ENCODE measurements at regions not wholly inside any gene's neighbourhood (a gene's known extent, or its start where the extent isn't known, plus 50 kb on each side); places are given as distances from the start of the nearest gene placed in this dataset.
"Not testable (repeated sequence)": the region's sequence is repeated elsewhere in the genome, so short reads cannot be mapped to it uniquely, and the experiment has no call there.

- no peak overlapping the region for H3K4me3 ChIP-seq (ENCODE audit: low read length)
- no peaks in the 10 kb centered on the region for H3K9me2 ChIP-seq (ENCODE audit: insufficient read depth, low read length)
- no peaks in the 10 kb centered on the region for H3F3A ChIP-seq (ENCODE audit: insufficient read depth, low read length, poor library complexity, severe bottlenecking)
- no peaks in the 10 kb centered on the region for H3K9me3 ChIP-seq (ENCODE audit: low read length)
- H3K9ac ChIP-seq (ENCODE audit: low read length) = no peak overlapping the region
- H3K79me2 ChIP-seq (replicated peaks; ENCODE audit: insufficient read depth, low read length) = no peaks in the 10 kb centered on the region
- no peaks in the 10 kb centered on the region for H3K27me3 ChIP-seq (ENCODE audit: insufficient read depth, low read depth, low read length)
- no peaks in the 10 kb centered on the region for H4K20me1 ChIP-seq (ENCODE audit: insufficient read depth)
- no peak for TF ChIP-seq EZH2 (IDR thresholded peaks at IDR 0.05; ENCODE audit: borderline replicate concordance, insufficient read depth, low read length, poor library complexity, severe bottlenecking)
- no peak for TF ChIP-seq EP300 (conservative IDR thresholded peaks at IDR 0.05; ENCODE audit: poor library complexity, severe bottlenecking)
- no peak for TF ChIP-seq POLR2AphosphoS5 (IDR thresholded peaks at IDR 0.05)
- TF ChIP-seq CTCF (IDR thresholded peaks at IDR 0.05; ENCODE audit: poor library complexity, severe bottlenecking) = no peak
- TF ChIP-seq REST (IDR thresholded peaks at IDR 0.05; ENCODE audit: borderline replicate concordance) = no peak
- TF ChIP-seq MXI1 (conservative IDR thresholded peaks at IDR 0.05; ENCODE audit: poor library complexity, severe bottlenecking) = no peak
- no peak for TF ChIP-seq SMC3 (conservative IDR thresholded peaks at IDR 0.05; ENCODE audit: poor library complexity)
- TF ChIP-seq TAF1 (IDR thresholded peaks at IDR 0.05; ENCODE audit: low read depth) = no peak
- TF ChIP-seq RAD21 (conservative IDR thresholded peaks at IDR 0.05) = no peak
- no peaks in the 10 kb centered on the region for H3K36me3 ChIP-seq (ENCODE audit: insufficient read depth, low read length)
- H3K27ac ChIP-seq (ENCODE audit: low read length) = no peak overlapping the region
- H3K4me2 ChIP-seq (ENCODE audit: low read length) = no peak overlapping the region
- H2AFZ ChIP-seq (ENCODE audit: low read depth, low read length) = no peak overlapping the region
Measured at GRCh38 chr1:143735764-143736461, 235.9 kb downstream of the FAM72C start.

DNA sequence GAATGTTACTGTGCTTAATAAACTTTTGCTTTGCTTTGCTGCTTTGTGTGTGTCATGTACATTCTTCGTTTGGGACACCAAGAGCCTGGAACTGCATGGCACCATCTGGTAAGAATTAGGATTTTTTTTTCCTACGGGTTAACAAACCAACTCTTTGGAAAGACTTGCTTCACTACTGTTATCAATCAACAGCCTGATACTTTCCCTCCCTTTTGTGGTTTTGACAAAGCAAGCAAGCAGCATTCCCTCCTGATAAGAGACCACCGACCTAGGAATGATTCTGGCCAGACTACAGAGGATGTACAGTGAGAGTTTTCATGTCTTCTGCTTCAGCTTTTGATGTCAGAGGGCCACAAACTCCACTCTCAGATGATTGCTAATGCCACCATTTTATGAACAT lies 237.5 kb downstream of the FAM72C start:
- H3K9ac ChIP-seq (ENCODE audit: low read length); H3K4me3 ChIP-seq (ENCODE audit: low read length); H3K36me3 ChIP-seq (ENCODE audit: insufficient read depth, low read length); H2AFZ ChIP-seq (ENCODE audit: low read depth, low read length); H4K20me1 ChIP-seq (ENCODE audit: insufficient read depth); H3K9me3 ChIP-seq (ENCODE audit: low read length); H3K4me2 ChIP-seq (ENCODE audit: low read length); H3K27ac ChIP-seq (ENCODE audit: low read length); H3F3A ChIP-seq (ENCODE audit: insufficient read depth, low read length, poor library complexity, severe bottlenecking); H3K27me3 ChIP-seq (ENCODE audit: insufficient read depth, low read depth, low read length); H3K9me2 ChIP-seq (ENCODE audit: insufficient read depth, low read length); H3K79me2 ChIP-seq (replicated peaks; ENCODE audit: insufficient read depth, low read length): not testable (repeated sequence)

GRCh38 chr1:143730890-143731289 lies 240.9 kb downstream of the FAM72C start:
- H3K79me2 ChIP-seq (replicated peaks; ENCODE audit: insufficient read depth, low read length); H3K9ac ChIP-seq (ENCODE audit: low read length); H4K20me1 ChIP-seq (ENCODE audit: insufficient read depth); H3K36me3 ChIP-seq (ENCODE audit: insufficient read depth, low read length); H3K27ac ChIP-seq (ENCODE audit: low read length); H3K27me3 ChIP-seq (ENCODE audit: insufficient read depth, low read depth, low read length); H3K9me2 ChIP-seq (ENCODE audit: insufficient read depth, low read length); H3K4me2 ChIP-seq (ENCODE audit: low read length); H2AFZ ChIP-seq (ENCODE audit: low read depth, low read length); H3K4me3 ChIP-seq (ENCODE audit: low read length); H3F3A ChIP-seq (ENCODE audit: insufficient read depth, low read length, poor library complexity, severe bottlenecking); H3K9me3 ChIP-seq (ENCODE audit: low read length): not testable (repeated sequence)

DNA sequence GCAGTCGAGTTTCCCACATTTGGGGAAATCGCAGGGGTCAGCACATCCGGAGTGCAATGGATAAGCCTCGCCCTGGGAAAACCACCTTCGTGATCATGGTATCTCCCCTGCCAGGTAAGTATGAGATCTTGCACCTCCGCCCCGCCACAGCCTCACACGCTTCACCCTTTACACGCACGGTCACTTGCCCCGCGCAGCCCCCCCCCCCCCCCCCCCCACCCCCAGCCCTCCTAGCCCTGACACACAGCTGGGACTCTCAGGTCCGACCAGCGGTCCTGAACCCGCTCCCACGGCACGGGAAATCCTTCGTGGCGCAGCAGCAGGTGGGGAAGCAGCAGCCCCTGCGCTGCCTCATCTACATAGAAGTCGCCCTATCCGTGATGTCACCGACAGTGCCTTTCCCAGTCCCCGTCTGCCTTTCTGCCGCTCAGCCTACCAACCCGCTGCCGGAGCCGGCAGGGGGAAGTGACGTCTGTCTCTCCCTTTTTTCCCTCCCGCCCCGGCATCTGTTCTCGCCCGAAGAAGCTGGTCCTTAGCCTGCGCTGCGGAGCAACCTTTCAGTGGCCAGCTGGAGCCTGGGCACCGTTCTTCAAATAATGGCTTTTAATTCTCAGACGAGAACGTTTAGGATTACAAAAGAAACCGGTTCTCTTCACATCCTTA lies 242.2 kb downstream of the FAM72C start:
- not testable (repeated sequence) for H4K20me1 ChIP-seq (ENCODE audit: insufficient read depth); H3K4me3 ChIP-seq (ENCODE audit: low read length); H3K4me2 ChIP-seq (ENCODE audit: low read length); H3K36me3 ChIP-seq (ENCODE audit: insufficient read depth, low read length); H3F3A ChIP-seq (ENCODE audit: insufficient read depth, low read length, poor library complexity, severe bottlenecking); H3K79me2 ChIP-seq (replicated peaks; ENCODE audit: insufficient read depth, low read length); H3K27me3 ChIP-seq (ENCODE audit: insufficient read depth, low read depth, low read length); H2AFZ ChIP-seq (ENCODE audit: low read depth, low read length); H3K9me3 ChIP-seq (ENCODE audit: low read length); H3K9me2 ChIP-seq (ENCODE audit: insufficient read depth, low read length); H3K9ac ChIP-seq (ENCODE audit: low read length); H3K27ac ChIP-seq (ENCODE audit: low read length)

GRCh38 chr1:143728802-143729448 lies 242.9 kb downstream of the FAM72C start:
- not testable (repeated sequence) for H3K9me2 ChIP-seq (ENCODE audit: insufficient read depth, low read length); H3K27ac ChIP-seq (ENCODE audit: low read length); H4K20me1 ChIP-seq (ENCODE audit: insufficient read depth); H3K27me3 ChIP-seq (ENCODE audit: insufficient read depth, low read depth, low read length); H3K4me3 ChIP-seq (ENCODE audit: low read length); H3K4me2 ChIP-seq (ENCODE audit: low read length); H3K9ac ChIP-seq (ENCODE audit: low read length); H3F3A ChIP-seq (ENCODE audit: insufficient read depth, low read length, poor library complexity, severe bottlenecking); H3K79me2 ChIP-seq (replicated peaks; ENCODE audit: insufficient read depth, low read length); H3K9me3 ChIP-seq (ENCODE audit: low read length); H2AFZ ChIP-seq (ENCODE audit: low read depth, low read length); H3K36me3 ChIP-seq (ENCODE audit: insufficient read depth, low read length)

Measured in neural cell (in vitro differentiated cells).